GM06990 (cell line): ENCODE measurements at regions not wholly inside any gene's neighbourhood (a gene's known extent, or its start where the extent isn't known, plus 50 kb on each side); places are given as distances from the start of the nearest gene placed in this dataset.

Experiments
- DNase-seq: peaks from one replicate; pipeline ENCODE4 v3.0.0-alpha.2; 2011; ENCODE audit not compliant: insufficient read length; ENCODE audit errors: extremely low read depth
- H3K27me3 ChIP-seq: replicated peaks from 2 replicates; pipeline ENCODE4 v1.6.0; 2011; ENCODE audit warnings: low read length; ENCODE audit not compliant: control insufficient read depth, insufficient read depth
- H3K36me3 ChIP-seq: 2 replicates; pipeline ENCODE4 v1.5.1; 2011; ENCODE audit warnings: low read length; ENCODE audit not compliant: control insufficient read depth, insufficient read depth
- H3K4me3 ChIP-seq: replicated peaks from 2 replicates; pipeline ENCODE4 v1.5.1; 2011; ENCODE audit warnings: low read depth, mild to moderate bottlenecking, control low read depth, low read length
- TF ChIP-seq, protein P1 (sequence below): IDR thresholded peaks from 2 replicates; pipeline ENCODE4 v1.5.1; 2011; ENCODE audit warnings: low read length, control low read depth, mild to moderate bottlenecking, inconsistent platforms; ENCODE audit not compliant: insufficient read depth, poor library complexity, severe bottlenecking

DNA sequence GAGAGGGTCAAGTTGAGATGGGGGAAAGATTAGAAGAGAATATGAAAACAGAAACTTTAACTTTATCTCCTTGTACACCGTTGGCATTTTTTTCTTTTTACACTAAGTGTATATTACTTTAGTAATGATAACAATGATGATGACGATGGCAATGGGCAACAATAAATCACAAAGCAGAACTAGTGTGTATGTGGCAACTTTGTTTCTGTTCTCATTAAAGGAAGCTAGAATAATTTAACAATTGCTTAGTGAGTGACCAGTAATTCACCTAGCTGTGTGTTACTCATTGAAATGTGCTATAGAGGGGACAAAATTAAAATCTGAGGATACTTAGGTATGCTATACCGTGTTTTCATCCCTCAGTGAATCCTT, 318.5 kb upstream of the TBL1XR1 start:
- Histone ChIP-seq H3K36me3 (no peaks in the 10 kb centered on the region), H3K27me3 (no peaks in the 10 kb centered on the region), H3K4me3 (no peak overlapping the region)
- DNase-seq, result no peak
- TF ChIP-seq, protein P1, sequence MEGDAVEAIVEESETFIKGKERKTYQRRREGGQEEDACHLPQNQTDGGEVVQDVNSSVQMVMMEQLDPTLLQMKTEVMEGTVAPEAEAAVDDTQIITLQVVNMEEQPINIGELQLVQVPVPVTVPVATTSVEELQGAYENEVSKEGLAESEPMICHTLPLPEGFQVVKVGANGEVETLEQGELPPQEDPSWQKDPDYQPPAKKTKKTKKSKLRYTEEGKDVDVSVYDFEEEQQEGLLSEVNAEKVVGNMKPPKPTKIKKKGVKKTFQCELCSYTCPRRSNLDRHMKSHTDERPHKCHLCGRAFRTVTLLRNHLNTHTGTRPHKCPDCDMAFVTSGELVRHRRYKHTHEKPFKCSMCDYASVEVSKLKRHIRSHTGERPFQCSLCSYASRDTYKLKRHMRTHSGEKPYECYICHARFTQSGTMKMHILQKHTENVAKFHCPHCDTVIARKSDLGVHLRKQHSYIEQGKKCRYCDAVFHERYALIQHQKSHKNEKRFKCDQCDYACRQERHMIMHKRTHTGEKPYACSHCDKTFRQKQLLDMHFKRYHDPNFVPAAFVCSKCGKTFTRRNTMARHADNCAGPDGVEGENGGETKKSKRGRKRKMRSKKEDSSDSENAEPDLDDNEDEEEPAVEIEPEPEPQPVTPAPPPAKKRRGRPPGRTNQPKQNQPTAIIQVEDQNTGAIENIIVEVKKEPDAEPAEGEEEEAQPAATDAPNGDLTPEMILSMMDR, result no peak

GRCh38 chr3:177516158-177517011, 319.1 kb upstream of the TBL1XR1 start:
- DNase-seq, result no peak
- no peak overlapping the region for H3K4me3 ChIP-seq
- H3K36me3 ChIP-seq, result no peaks in the 10 kb centered on the region
- TF ChIP-seq, protein P1, result no peak
- no peaks in the 10 kb centered on the region for H3K27me3 ChIP-seq

GRCh38 chr3:177517906-177518305, 320.6 kb upstream of the TBL1XR1 start:
- no peak for DNase-seq
- TF ChIP-seq, protein P1, result no peak
- H3K4me3 ChIP-seq, result no peak overlapping the region
- H3K27me3 ChIP-seq, result no peaks in the 10 kb centered on the region
- no peaks in the 10 kb centered on the region for H3K36me3 ChIP-seq

- Histone ChIP-seq H3K4me3 (no peak overlapping the region), H3K36me3 (no peaks in the 10 kb centered on the region), H3K27me3 (no peaks in the 10 kb centered on the region)
- TF ChIP-seq, protein P1, result no peak
- no peak for DNase-seq
These were observed 322.3 kb upstream of the TBL1XR1 start for GRCh38 chr3:177519588-177519987.

GRCh38 chr3:177521305-177521704, 324.0 kb upstream of the TBL1XR1 start:
- TF ChIP-seq, protein P1, result no peak
- Histone ChIP-seq H3K27me3 (no peaks in the 10 kb centered on the region; the same call in none of the 2 replicates), H3K36me3 (no peaks in the 10 kb centered on the region), H3K4me3 (no peak overlapping the region)
- DNase-seq, result no peak
